MM.1S (cell line): ENCODE measurements at regions not wholly inside any gene's neighbourhood (a gene's known extent, or its start where the extent isn't known, plus 50 kb on each side); places are given as distances from the start of the nearest gene placed in this dataset.

Source experiments
- CTCF ChIP-seq: fragments of 300-600 bp; sonication (generic); IDR thresholded peaks from 2 replicates; pipeline ENCODE4 v1.5.1; 2016; ENCODE audit warnings: antibody characterized with exemption, low read length, mixed read lengths
- EZH2 ChIP-seq: fragments of 300-600 bp; sonication (generic); optimal IDR thresholded peaks from 2 replicates; pipeline ENCODE3; 2017; ENCODE audit warnings: low read depth, mild to moderate bottlenecking, antibody characterized with exemption, low read length, mixed read lengths

- TF ChIP-seq EZH2 (no peak), CTCF (no peak)
These were observed 164.7 kb downstream of the YTHDC2 start for GRCh38 chr5:113678202-113678601.
